ENCODE measurements at regions not wholly inside any gene's neighbourhood (a gene's known extent, or its start where the extent isn't known, plus 50 kb on each side); places are given as distances from the start of the nearest gene placed in this dataset.

GRCh38 chrX:51272638-51273037 is 60.0 kb upstream of the NUDT10 start:
- H2BK15ac ChIP-seq (ENCODE audit: low read length): no peak overlapping the region
- no peak overlapping the region for H2AK5ac ChIP-seq (ENCODE audit: low read depth, low read length)
- H2BK20ac ChIP-seq (ENCODE audit: low read length): no peak overlapping the region
- WGBS, 2 experiments (ENCODE audit: extremely low coverage in 1 of 2, insufficient coverage in 1 of 2, insufficient read length in 1 of 2, insufficient replicate concordance in 2 of 2, low coverage in 1 of 2, low lambda C conversion rate in 2 of 2, missing lambda C conversion rate in 1 of 2): 73 to 100% methylated on average over 1 to 2 of the region's 2 CpGs
- H3K79me1 ChIP-seq (ENCODE audit: low read depth, low read length): no peaks in the 10 kb centered on the region
- H3K23ac ChIP-seq (ENCODE audit: insufficient read length): no peak overlapping the region
- no peak overlapping the region for H2BK12ac ChIP-seq (ENCODE audit: low read depth, low read length)
- no peak overlapping the region for H4K8ac ChIP-seq (ENCODE audit: extremely low read depth, insufficient read depth, low read length)
- no peak overlapping the region for H4K91ac ChIP-seq (replicated peaks; ENCODE audit: insufficient read length, low read length)
- no peaks in the 10 kb centered on the region for H3K4me1 ChIP-seq (replicated peaks in 1 of 4; ENCODE audit: control insufficient read depth in 3 of 4, insufficient read depth in 4 of 4, low read length in 3 of 4)
- H2BK5ac ChIP-seq (ENCODE audit: low read depth, low read length): no peak overlapping the region
- H3K56ac ChIP-seq (replicated peaks; ENCODE audit: insufficient read length, low read depth, low read length): no peak overlapping the region
- TF ChIP-seq JUN (IDR thresholded peaks at IDR 0.05; ENCODE audit: low read depth, low read length): no peak
- TF ChIP-seq FOSL1 (IDR thresholded peaks at IDR 0.05; ENCODE audit: insufficient read depth, low read depth, low read length): no peak
- TF ChIP-seq CTBP2 (IDR thresholded peaks at IDR 0.05; ENCODE audit: borderline replicate concordance, insufficient read depth, insufficient read length, low read length): no peak
- no peak for TF ChIP-seq ASH2L (IDR thresholded peaks at IDR 0.05; ENCODE audit: low read length)
- no peak for TF ChIP-seq NANOG (IDR thresholded peaks at IDR 0.05; ENCODE audit: insufficient read depth, low read depth, low read length, poor library complexity, severe bottlenecking)
- TF ChIP-seq POU5F1 (IDR thresholded peaks at IDR 0.05; ENCODE audit: low read depth, low read length): no peak
- no peak for TF ChIP-seq RAD21 (IDR thresholded peaks at IDR 0.05 in 1 of 2, conservative IDR thresholded peaks at IDR 0.05 in 1 of 2; ENCODE audit: low read depth in 2 of 2, low read length in 2 of 2)
- TF ChIP-seq KDM4A (IDR thresholded peaks at IDR 0.05; ENCODE audit: low read depth, low read length, severe bottlenecking): no peak
- no peak for TF ChIP-seq RXRA (IDR thresholded peaks at IDR 0.05; ENCODE audit: insufficient read depth, low read depth, low read length)
- no peak for TF ChIP-seq YY1 (IDR thresholded peaks at IDR 0.05; ENCODE audit: low read depth, low read length)
- no peak for TF ChIP-seq CBX5 (IDR thresholded peaks at IDR 0.05; ENCODE audit: low read depth, low read length)
- TF ChIP-seq, protein P1, sequence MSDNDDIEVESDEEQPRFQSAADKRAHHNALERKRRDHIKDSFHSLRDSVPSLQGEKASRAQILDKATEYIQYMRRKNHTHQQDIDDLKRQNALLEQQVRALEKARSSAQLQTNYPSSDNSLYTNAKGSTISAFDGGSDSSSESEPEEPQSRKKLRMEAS (IDR thresholded peaks at IDR 0.05): no peak
- TF ChIP-seq RFX5 (IDR thresholded peaks at IDR 0.05; ENCODE audit: borderline replicate concordance, low read depth, low read length): no peak
- no peak for TF ChIP-seq POLR2A (IDR thresholded peaks at IDR 0.05; ENCODE audit: control extremely low read depth in 1 of 2, low read depth in 2 of 2, low read length in 2 of 2)
- TF ChIP-seq CHD1 (IDR thresholded peaks at IDR 0.05; ENCODE audit: low read depth, low read length): no peak
- no peak for TF ChIP-seq MAFK (IDR thresholded peaks at IDR 0.05; ENCODE audit: low read depth, low read length)
- DNase-seq (ENCODE audit: low read depth in 1 of 2, low spot score in 2 of 2) (no peak), FAIRE-seq (no peak)
- H3K79me2 ChIP-seq (ENCODE audit: control insufficient read depth in 1 of 2, insufficient read depth in 2 of 2, low read length in 2 of 2): no peaks in the 10 kb centered on the region
- H3K18ac ChIP-seq (ENCODE audit: extremely low read depth, low read length): no peak overlapping the region
- no peaks in the 10 kb centered on the region for H3K36me3 ChIP-seq (ENCODE audit: control insufficient read depth in 2 of 4, insufficient read depth in 4 of 4, low read length in 3 of 4)
- ChIA-PET POLR2A (ENCODE audit: partially characterized antibody) (no interaction called here), CTCF (ENCODE audit: partially characterized antibody) (no interaction called here)
- no peak overlapping the region for H3K9ac ChIP-seq (replicated peaks in 1 of 4; ENCODE audit: extremely low read depth in 1 of 4, low read depth in 3 of 4, low read length in 3 of 4)
- no peak overlapping the region for H3K4ac ChIP-seq (replicated peaks; ENCODE audit: insufficient read length, low read depth, low read length)
- H4K20me1 ChIP-seq (replicated peaks in 1 of 2; ENCODE audit: control insufficient read depth in 1 of 2, insufficient read depth in 2 of 2, low read length in 2 of 2): no peaks in the 10 kb centered on the region
- no peaks in the 10 kb centered on the region for H3K9me3 ChIP-seq (ENCODE audit: insufficient read depth in 2 of 2, low read depth in 1 of 2, low read length in 1 of 2)
- H3K14ac ChIP-seq (ENCODE audit: insufficient read length): no peak overlapping the region
- H2BK120ac ChIP-seq (replicated peaks; ENCODE audit: low read depth, low read length): no peak overlapping the region
- H3K27ac ChIP-seq (ENCODE audit: low read depth, low read length): no peak overlapping the region
- no peak overlapping the region for H3K4me2 ChIP-seq (ENCODE audit: insufficient read depth in 1 of 2, low read depth in 2 of 2, low read length in 2 of 2)
- H2AFZ ChIP-seq (ENCODE audit: low read length): no peak overlapping the region
- no peak overlapping the region for H3K4me3 ChIP-seq (ENCODE audit: extremely low read depth in 1 of 4, insufficient read depth in 2 of 4, low read depth in 3 of 4, low read length in 4 of 4)
- no peaks in the 10 kb centered on the region for H3K23me2 ChIP-seq (ENCODE audit: low read depth, low read length)
- H4K5ac ChIP-seq (ENCODE audit: insufficient read length, low read depth, low read length): no peak overlapping the region
- H3K27me3 ChIP-seq (replicated peaks in 1 of 4; ENCODE audit: control insufficient read depth in 3 of 4, extremely low read depth in 1 of 4, insufficient read depth in 3 of 4, low read length in 3 of 4): no peaks in the 10 kb centered on the region

All from H1 (cell line).